OCI-LY7 (cell line): ENCODE measurements at regions not wholly inside any gene's neighbourhood (a gene's known extent, or its start where the extent isn't known, plus 50 kb on each side); places are given as distances from the start of the nearest gene placed in this dataset.
A peak's percentile ranks its signal among the peaks of the same experiment; 100 is the strongest.

Experiments used
- BruUV-seq: library from RNA; stranded (reverse); fragments of 400-500 nt; replicated peaks from 2 replicates; lab custom pipeline; 2021; lab: Mats Ljungman, UMichigan
- CTCF ChIA-PET: fragments of 300-600 bp; sonication (Branson Sonifier 250); formaldehyde crosslinking; loops from one replicate; lab custom pipeline; 2022; ENCODE audit warnings: antibody characterized with exemption; ENCODE audit not compliant: unreplicated experiment; lab: Charles Lee
- POLR2A ChIA-PET: fragments of 300-600 bp; sonication (Branson Sonifier 250); formaldehyde crosslinking; loops from one replicate; lab custom pipeline; 2022; ENCODE audit warnings: antibody characterized with exemption; lab: Charles Lee
- DNase-seq: peaks from one replicate; pipeline ENCODE4 v3.0.0-alpha.2; 2015; ENCODE audit warnings: low spot score
- H2AFZ ChIP-seq: fragments of 200-600 bp; sonication (generic), shearing (Covaris generic); 2 replicates; pipeline ENCODE4 v1.6.1; 2014; ENCODE audit warnings: mild to moderate bottlenecking, antibody characterized with exemption, low read length, moderate library complexity
- H3K27ac ChIP-seq: fragments of 200-600 bp; sonication (generic); 2 replicates; pipeline ENCODE4 v1.5.1; 2014; ENCODE audit warnings: mixed run types, low read depth, mild to moderate bottlenecking, moderate library complexity, low read length, inconsistent platforms; ENCODE audit not compliant: poor library complexity, severe bottlenecking
- H3K36me3 ChIP-seq: fragments of 200-600 bp; sonication (generic); 2 replicates; pipeline ENCODE4 v1.6.1; 2014; ENCODE audit warnings: mild to moderate bottlenecking, antibody characterized with exemption, low read length, moderate library complexity, mixed read lengths; ENCODE audit not compliant: insufficient read depth
- H3K4me1 ChIP-seq: fragments of 200-600 bp; sonication (generic); 2 replicates; pipeline ENCODE4 v1.5.1; 2014; ENCODE audit warnings: mild to moderate bottlenecking, low read length; ENCODE audit not compliant: insufficient read depth, poor library complexity, severe bottlenecking
- H3K4me2 ChIP-seq: fragments of 200-600 bp; sonication (generic); 2 replicates; pipeline ENCODE4 v1.6.1; 2014; ENCODE audit warnings: mild to moderate bottlenecking, low read length
- H3K4me3 ChIP-seq: fragments of 200-600 bp; sonication (generic); 2 replicates; pipeline ENCODE4 v1.5.1; 2014; ENCODE audit warnings: mild to moderate bottlenecking, low read depth, low read length; ENCODE audit not compliant: poor library complexity, severe bottlenecking
- H3K79me2 ChIP-seq: fragments of 200-600 bp; sonication (generic); 2 replicates; pipeline ENCODE4 v1.6.1; 2016; ENCODE audit warnings: low read depth, mild to moderate bottlenecking, low read length, moderate library complexity, mixed read lengths; ENCODE audit not compliant: insufficient read depth
- H3K9me2 ChIP-seq: fragments of 200-600 bp; sonication (generic); 2 replicates; pipeline ENCODE4 v1.6.1; 2016; ENCODE audit warnings: mild to moderate bottlenecking, low read length, mixed read lengths; ENCODE audit not compliant: insufficient read depth
- H3K9me3 ChIP-seq: fragments of 200-600 bp; sonication (generic); 2 replicates; pipeline ENCODE4 v1.6.1; 2014; ENCODE audit warnings: mild to moderate bottlenecking, mixed run types, low read length, mixed read lengths
- H4K20me1 ChIP-seq: fragments of 200-600 bp; sonication (generic); 2 replicates; pipeline ENCODE4 v1.6.1; 2014; ENCODE audit warnings: mild to moderate bottlenecking, antibody characterized with exemption, low read length, moderate library complexity, mixed read lengths; ENCODE audit not compliant: insufficient read depth
- CTCF ChIP-seq: fragments of 200-600 bp; sonication (generic); conservative IDR thresholded peaks from 2 replicates; pipeline ENCODE4 v1.5.1; 2014; ENCODE audit warnings: mild to moderate bottlenecking, antibody characterized with exemption, low read length, moderate library complexity, mixed read lengths
- EZH2phosphoT487 ChIP-seq: fragments of 200-600 bp; sonication (generic); IDR thresholded peaks from 2 replicates; pipeline ENCODE4 v1.6.1; 2018; ENCODE audit warnings: low read depth, borderline replicate concordance, mild to moderate bottlenecking, mixed run types, antibody characterized with exemption, low read length, moderate library complexity, mixed read lengths
- intact Hi-C: fragments of 100-400 bp; cut with micrococcal nuclease; formaldehyde crosslinking; loops from one replicate; pipeline ENCODE4 v1.10.0; 2022; ENCODE audit not compliant: unreplicated experiment

DNA sequence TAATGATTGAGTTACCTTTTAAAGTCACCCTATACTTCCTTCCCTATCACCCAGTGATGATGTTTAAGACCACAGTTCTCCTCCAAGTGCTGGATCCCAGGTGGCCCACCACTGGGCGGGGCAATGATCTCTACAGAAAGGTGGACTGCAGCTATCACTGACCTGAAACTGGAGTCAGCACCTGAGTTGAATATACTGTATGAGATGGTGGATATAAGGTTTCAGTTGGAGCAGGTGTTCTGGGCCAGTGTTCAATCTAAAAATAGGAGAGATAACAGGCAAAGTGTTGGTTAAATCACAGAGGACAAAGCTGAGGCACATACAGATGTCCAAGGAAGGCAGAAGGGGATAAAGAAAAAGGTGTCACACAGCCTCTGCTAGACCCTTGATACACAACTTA lies 96.6 kb downstream of the SIPA1L2 start:
- no TSS peak for BruUV-seq
- Histone ChIP-seq H4K20me1 (no peaks in the 10 kb centered on the region), H3K27ac (no peak overlapping the region), H3K9me2 (no peaks in the 10 kb centered on the region), H3K4me1 (peaks cover 25% of the 10 kb centered on the region), H3K79me2 (no peaks in the 10 kb centered on the region), H3K36me3 (peaks cover 10% of the 10 kb centered on the region; the same call in 1 of the 2 replicates), H2AFZ (no peak overlapping the region), H3K9me3 (no peaks in the 10 kb centered on the region), H3K4me3 (no peak overlapping the region), H3K4me2 (peak overlapping the region; percentile 22)
- ChIA-PET CTCF (no interaction called here), POLR2A (interaction anchor here (0.9 to 1.3 kb wide), 2 partner anchors 12 to 16 kb away, joined by 3 read pairs; no protein-coding TSS in a partner anchor)
- intact Hi-C loops: no loop called here
- TF ChIP-seq CTCF: no peak
- TF ChIP-seq EZH2phosphoT487: no peak
- peak; percentile 45 for DNase-seq

DNA sequence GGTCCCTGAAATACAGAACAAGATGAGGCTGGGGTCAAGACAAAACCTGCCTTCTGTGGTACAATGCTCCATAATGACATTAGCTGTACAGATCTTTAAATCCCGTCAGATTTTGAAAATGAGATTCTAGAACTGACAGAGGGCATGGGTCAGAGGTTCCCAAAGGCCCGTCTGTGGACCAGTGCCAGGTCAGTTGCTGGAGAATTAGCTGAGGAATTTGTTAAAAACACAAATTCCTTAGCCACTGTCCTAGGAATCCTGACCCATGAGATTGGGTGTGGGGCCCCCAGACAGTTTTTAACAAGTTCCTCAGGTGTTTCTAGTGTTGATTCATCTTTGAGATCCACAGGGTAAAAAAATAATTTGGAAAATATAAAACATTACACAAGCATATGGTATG lies 97.0 kb downstream of the SIPA1L2 start:
- BruUV-seq: no TSS peak

More for the DNA sequence above, 97.0 kb downstream of the SIPA1L2 start:
- Histone ChIP-seq H3K9me3 (no peaks in the 10 kb centered on the region), H3K4me3 (no peak overlapping the region), H4K20me1 (no peaks in the 10 kb centered on the region), H3K36me3 (peaks cover 10% of the 10 kb centered on the region; the same call in 1 of the 2 replicates), H3K27ac (no peak overlapping the region), H2AFZ (no peak overlapping the region), H3K9me2 (no peaks in the 10 kb centered on the region), H3K4me2 (peak overlapping the region; percentile 22; the same call in 1 of the 2 replicates), H3K4me1 (peaks cover 20% of the 10 kb centered on the region), H3K79me2 (no peaks in the 10 kb centered on the region)
- POLR2A ChIA-PET: interaction anchor here (0.9 to 1.3 kb wide), 2 partner anchors 12 to 17 kb away, joined by 3 read pairs; no protein-coding TSS in a partner anchor
- intact Hi-C loops: no loop called here
- TF ChIP-seq EZH2phosphoT487 (no peak), CTCF (no peak)
- CTCF ChIA-PET: no interaction called here
- no peak for DNase-seq
